GM19238 (cell line): ENCODE measurements at regions not wholly inside any gene's neighbourhood (a gene's known extent, or its start where the extent isn't known, plus 50 kb on each side); places are given as distances from the start of the nearest gene placed in this dataset.
"Not testable (repeated sequence)": the region's sequence is repeated elsewhere in the genome, so short reads cannot be mapped to it uniquely, and the experiment has no call there.

Source experiments
- DNase-seq: peaks from one replicate; pipeline ENCODE4 v3.0.0; 2011; ENCODE audit warnings: low spot score; ENCODE audit not compliant: insufficient read length

- DNase-seq: not testable (repeated sequence)
Observed at GRCh38 chr21:25531538-25532250, 75.6 kb downstream of the MRPL39 start.

DNA sequence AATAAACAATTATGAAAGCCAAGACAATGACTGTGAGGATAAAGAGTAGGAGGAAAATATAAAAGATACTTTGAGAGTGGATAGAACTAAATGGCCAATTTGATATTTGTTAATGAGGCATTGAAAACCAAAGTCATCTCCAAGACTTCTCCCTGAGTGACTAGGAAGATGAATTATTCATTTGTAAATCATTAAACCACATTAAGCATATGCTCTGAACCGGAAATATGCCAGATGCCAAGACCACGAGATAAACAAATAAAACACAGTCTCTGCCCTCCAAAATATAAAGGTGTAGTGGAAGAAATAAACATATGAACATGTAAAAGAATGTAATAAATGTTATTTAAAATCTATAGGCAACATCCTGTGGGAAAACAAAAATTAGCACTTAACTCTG, 78.8 kb downstream of the MRPL39 start:
- DNase-seq: no peak

DNA sequence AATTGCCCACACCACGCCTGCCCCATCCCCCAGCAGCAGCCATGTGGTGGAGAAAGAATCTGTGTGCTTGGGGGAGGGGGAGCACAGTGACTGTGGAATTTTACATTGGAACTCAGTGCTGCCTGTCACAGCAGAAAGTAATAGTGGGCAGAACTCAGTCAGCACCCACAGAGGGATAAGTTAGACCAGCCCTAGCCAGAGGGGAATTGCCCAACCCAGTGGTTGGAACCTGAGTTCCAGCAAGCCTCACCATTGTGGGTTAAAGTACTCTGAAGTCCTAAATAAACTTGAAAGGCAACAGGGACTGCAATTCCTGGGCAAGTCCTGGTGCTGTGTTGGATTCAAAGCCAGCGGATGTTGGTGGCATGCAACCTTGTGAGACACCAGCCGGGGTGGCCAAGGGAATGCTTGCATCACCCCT, 88.8 kb downstream of the MRPL39 start:
- no peak for DNase-seq

DNA sequence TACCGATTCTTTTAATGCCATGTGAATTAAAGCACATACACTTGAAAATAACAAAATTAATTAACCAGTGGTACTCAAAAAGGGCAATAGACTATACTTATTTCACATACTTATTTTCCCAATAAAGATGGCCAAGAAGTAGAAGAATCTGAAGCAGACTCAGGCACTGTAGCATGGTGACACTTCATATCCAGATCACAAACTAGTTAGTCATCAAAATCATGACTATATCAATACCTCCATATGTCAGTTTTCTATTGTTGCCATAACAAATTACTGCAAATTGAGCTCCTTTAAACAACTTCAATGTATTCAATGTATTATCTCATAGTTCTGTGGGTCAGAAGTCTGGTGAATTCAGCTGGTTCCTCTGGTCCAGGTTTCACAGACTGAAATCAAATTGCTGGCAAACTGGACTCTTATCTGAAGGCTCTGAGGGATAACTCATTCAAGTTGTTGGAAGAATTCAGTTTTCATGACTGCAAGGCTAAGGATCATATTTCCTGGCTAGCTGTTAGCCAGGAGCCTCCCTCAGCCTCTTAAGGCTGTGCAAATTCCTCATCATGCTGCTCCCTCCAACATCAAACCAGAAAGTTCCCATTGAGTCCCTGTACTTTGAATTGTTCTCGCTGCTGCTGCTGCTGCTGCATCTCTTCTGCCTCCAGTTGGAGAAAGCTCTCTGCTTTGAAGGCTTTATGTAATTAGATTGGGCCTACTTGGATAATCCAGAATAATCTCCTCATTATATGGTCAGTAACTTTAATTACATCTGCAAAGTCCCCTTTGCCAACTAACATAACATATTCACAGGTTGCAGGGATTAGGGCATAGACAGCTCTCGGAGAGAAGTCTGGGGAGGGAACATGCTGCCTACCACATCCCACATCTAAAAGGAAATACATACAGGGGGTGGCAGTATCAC, 91.5 kb downstream of the MRPL39 start:
- DNase-seq: no peak

DNA sequence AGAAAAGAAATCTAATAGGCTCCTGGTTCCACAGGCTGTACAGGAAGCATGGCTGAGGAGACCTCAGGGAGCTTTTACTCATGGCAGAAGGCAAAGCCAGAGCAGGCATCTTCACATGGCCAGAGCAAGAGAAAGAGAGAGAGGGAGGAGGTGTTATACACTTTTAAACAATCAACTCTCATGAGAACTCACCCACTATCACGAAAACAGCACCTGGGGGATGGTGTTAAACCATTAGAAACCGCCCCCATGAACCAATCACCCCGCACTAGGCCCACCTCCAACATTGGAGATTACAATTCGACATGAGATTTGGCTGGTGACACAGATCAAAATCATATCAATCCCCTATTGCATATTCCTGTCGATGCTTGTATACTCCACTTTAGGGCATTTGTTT, 93.5 kb downstream of the MRPL39 start:
- no peak for DNase-seq

DNA sequence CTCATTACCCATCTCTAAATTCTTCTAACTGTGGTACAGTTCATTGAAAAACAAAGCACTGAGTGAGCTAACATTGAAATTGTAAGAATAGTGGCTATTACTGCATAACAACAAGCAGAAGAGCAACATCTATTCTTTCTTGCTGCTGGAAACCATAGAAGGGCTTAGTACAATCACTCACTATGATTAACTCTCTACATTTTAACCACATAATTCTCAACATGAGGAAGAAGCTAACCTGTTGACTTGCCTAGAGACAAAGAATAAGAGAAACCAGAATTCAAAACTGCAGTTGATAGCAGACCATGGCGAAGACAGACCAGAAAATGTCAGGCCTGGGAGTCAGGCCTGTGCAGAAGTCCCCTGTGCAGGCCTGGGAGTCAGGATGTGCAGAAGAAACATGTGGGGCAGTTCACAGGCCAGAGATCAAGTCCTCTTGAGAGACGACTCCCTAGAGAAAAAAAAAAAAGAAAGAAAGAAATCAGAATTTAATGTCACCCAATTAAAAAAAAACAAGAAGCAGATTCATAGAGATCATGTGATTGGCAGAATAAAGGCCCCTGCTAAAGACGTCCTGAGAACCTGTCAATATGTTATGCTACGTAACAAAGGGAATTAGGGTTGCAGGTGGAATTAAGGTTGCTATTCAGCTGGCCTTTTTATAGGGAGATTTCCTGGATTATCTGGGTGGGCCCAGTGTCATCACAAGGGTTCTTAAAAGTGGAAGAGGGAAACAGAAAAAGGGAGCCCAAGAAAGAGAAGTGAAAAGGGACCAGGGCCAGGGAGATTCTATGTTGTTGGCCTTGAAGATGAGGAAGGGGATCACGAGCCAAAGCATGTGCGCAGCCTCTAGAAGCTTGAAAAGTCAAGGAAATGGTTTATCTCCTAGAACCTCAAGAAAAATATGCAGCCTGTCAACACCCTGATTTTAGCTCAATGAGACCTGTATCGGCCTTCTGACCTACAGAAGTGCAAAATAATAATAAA, 94.9 kb downstream of the MRPL39 start:
- no peak for DNase-seq

DNA sequence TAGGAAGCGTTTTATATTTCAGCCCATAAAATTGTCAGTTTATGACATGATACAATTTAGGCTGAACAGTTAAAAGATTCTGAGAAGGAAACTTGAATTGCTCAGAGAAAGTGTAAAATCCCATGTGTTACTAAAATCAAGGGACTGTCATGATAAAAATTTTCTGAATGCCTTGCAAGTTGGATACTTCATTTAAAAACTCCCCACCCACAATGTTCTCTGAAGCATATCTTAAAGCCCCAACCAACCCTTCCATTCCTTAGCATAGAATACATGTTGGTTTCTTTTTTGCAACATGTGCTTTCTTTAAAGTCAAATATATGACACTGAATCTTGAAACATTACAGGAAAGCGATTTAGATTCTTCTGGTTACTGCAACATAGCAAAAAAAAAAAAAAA, 97.4 kb downstream of the MRPL39 start:
- DNase-seq: no peak

DNA sequence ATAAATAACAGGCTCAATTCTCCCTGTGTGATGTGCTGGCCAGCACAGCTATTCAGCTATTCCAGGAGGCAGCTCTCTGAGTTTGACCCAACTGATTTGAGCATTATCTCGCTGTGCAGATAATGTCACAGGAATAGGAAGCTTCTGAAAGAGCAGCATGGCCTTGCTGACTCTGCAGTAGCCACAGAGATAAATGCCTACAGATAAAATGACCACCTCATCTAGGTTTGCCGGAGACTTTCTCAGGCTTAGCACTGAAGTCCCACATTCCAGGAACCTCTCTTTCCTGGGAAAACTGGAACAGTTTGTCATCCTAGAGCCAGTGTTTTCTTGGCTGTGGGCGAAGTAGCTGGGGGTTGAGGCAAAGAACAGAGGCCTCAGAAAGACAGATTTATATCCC, 98.9 kb downstream of the MRPL39 start:
- no peak for DNase-seq

DNA sequence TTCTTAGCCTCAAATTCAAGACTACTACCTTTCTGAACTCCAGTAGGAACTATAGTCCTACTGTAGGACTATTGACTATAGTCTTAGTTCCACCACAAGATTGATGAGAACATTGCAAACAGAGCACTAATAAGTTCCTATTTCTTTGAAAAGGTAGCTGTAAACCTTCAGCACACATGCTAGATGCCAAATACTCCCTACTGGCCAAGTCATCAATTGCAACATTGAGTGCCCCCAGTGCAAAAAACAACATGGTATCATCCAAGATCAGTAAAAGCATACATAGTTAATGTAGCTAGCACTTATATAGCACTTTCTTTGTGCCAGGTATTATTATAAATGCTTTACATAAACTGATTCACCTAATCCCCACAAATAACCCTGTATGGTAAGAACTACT, 99.8 kb downstream of the MRPL39 start:
- no peak for DNase-seq

DNA sequence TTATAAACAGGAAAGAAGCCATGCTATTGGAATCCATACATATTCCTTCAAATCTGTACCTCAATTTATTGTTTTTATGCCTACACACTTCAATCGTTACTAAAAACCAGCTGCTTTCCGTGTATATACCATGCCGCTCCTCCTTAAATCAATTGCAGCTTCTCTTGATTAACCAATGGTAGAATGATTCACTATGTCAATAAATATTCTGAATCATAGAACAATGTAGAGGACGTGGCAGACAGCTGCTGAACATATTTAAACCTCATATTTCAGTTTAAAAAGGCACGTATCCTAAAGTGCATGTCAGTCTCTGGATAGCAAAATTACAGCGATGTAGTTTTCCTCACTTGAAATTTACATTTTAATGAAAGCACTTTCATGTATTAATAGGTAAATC, 100.4 kb downstream of the MRPL39 start:
- DNase-seq: no peak

GRCh38 chr21:25506261-25506660, 101.0 kb downstream of the MRPL39 start:
- no peak for DNase-seq

DNA sequence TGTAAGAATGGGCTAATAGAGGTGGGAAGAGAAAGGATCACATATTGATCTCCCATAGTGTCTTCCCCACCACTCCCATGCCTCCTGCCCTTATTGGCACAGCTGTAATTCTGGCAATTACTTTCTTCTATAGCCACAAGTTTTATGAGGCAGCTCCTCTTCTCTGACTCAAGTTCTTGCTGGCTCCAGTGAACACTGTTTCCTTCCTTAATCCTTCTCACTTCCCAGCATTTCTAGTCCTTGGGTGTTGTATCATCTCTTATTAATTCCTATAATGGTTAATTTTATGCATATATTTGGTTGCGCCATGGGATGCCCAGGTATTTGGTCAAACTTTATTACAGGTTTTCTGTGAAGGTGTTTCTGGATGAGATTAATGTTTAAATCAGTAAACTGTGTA, 103.3 kb downstream of the MRPL39 start:
- no peak for DNase-seq

- no peak for DNase-seq
Observed at GRCh38 chr21:25501996-25502665, 105.2 kb downstream of the MRPL39 start.

DNA sequence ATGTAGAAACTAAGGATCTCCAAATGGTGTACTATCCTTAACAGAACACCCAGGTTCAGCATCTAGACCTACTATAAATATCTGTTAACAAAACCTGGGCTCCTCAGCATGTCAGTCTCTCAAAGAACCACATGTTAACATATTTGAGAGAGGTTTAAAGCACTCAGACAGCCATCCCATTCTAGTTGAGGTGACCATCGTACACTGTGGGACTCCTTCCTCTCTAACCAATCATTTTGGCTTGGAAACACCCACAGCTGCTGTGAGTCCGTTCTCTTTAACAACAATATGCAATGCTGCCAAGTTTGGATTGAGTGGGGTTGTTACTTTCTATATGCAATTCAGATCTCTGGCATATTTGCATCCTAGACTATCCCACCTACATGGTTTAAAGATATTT, 105.8 kb downstream of the MRPL39 start:
- DNase-seq: no peak

DNA sequence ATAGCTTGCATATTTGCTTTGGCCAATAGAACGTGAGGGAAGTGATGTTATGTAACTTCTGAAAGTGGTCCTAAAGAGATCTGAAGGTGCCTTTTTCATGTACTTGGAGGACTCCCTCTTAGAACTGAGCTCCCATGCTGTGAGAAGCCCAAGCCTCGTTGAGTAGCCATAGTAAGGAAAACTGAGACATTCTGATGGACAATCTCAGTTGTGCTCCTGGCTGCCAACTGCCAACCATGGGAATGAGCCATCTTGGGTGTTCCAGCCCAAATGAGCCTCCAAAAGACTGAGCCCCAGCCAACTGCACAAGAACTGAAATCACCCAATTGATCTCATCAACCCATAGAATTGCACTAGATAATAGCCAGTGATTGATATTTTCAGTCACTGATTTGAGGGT, 106.7 kb downstream of the MRPL39 start:
- no peak for DNase-seq

DNA sequence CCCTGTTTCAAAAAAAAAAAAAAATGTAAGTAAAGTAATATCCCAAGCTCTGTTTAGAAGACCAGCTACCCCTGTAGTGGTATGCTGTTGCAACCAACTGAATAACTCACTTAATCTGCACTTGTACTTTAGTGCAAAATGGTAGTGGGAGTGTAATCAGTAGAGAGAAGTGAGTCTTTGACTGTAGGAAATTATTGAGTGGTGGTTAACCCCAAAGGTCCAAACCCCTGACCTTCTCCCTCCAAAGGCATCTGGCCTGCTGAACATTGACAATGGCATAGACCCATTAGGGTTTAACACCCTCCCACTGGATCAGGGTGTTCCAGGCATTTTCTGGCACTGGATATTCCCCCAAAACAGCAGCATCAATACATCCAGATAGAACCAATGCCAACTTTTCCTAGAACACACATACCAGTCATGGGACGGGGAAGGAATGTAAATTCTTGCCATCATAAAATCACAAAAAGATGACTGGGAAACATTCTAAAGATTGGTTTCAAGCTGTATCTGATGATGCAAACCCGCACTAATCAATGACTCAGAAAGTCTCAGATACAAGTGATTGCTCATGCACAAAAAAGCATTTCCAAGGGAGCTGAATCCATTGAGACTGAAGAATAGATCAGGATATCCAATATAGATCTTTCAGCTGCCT, 110.3 kb downstream of the MRPL39 start:
- no peak for DNase-seq

DNA sequence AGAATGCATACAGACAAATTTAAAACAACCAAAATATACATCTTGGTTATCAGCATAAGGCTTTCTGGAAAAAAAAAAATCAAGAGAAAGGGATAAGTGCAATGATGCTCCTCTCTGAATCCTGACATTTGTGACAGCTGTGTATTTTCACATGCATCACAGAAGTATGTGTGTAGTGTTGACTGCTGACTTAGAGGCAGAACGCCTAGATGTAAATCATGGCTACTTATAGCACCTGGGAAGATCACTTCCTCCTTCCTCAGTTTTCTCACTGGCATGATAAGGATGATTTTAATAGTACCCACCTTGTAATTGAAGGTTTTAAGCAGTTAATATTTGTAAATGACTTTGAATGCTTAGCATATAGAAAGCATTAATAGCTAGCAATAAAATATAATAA, 112.5 kb downstream of the MRPL39 start:
- DNase-seq: no peak

GRCh38 chr21:25493722-25494121, 113.6 kb downstream of the MRPL39 start:
- DNase-seq: no peak

GRCh38 chr21:25491267-25491666, 116.0 kb downstream of the MRPL39 start:
- DNase-seq: no peak

DNA sequence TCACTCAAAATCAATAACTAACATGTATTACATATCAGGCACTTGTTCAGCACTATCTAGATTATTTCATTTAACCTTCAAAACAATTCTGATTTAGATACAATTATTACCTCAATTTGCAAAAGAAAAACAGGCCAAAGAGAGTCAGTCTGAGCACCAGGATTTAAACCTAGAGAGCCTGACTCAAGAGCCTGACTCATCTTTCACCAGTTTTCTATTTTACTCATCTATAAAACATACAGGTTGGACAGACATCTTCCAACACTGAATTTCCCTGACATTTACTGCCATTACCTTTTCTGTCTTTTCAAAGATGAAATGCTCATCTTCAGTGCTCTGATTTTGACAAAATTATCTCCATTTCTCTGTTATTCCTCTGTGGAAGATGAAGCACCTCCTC, 116.5 kb downstream of the MRPL39 start:
- DNase-seq: no peak
